Choroid plexus epithelial cell (primary cell): ENCODE measurements at regions not wholly inside any gene's neighbourhood (a gene's known extent, or its start where the extent isn't known, plus 50 kb on each side); places are given as distances from the start of the nearest gene placed in this dataset.
A peak's percentile ranks its signal among the peaks of the same experiment; 100 is the strongest.

Experiments
- DNase-seq: peaks from one replicate; pipeline ENCODE4 v3.0.0-alpha.2; 2010; ENCODE audit warnings: low read depth
- H3K4me3 ChIP-seq: 2 replicates; pipeline ENCODE4 v1.5.1; 2011; ENCODE audit warnings: low read depth, mild to moderate bottlenecking, control low read depth, low read length, moderate library complexity
- CTCF ChIP-seq: conservative IDR thresholded peaks from 2 replicates; pipeline ENCODE4 v1.5.1; 2011; ENCODE audit warnings: low read depth, mild to moderate bottlenecking, control low read depth, inconsistent platforms, low read length, moderate library complexity

DNA sequence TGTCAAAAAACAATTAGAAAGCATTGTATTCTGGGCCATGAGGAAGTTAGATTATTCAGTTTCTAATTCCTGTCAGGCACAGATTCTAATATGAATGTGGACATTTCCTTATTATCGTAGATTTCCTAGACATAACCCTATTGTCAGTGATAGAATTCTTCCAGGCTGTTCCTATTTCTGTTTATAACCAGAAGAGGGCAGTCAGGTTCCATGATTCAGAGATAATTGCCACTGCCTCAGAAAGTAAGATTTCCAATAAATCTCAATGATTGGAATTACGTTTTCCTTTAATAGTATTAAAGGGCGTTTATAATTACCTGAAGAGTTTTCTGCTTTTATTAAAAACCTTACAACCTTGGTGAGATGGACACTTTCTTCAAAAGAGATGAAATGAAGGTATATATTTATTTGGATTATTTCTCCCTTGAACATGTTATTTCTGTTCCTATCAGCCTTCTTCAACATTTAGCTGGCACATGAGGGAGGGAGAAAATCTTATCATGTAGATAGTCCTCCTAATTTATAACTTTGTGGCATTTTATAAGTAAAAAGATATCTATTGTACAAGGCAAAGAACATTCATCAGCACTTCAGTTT is 439.2 kb downstream of the MCTP2 start:
- DNase-seq, result peak; percentile 74
- H3K4me3 ChIP-seq, result no peak overlapping the region
- peak; percentile 67 for TF ChIP-seq CTCF

GRCh38 chr15:94671858-94672532 is 440.6 kb downstream of the MCTP2 start:
- H3K4me3 ChIP-seq, result no peak overlapping the region

GRCh38 chr15:94673801-94674200 is 442.4 kb downstream of the MCTP2 start:
- TF ChIP-seq CTCF, result no peak
- no peak for DNase-seq
- no peak overlapping the region for H3K4me3 ChIP-seq

More at GRCh38 chr15:94671858-94672532, 440.6 kb downstream of the MCTP2 start:
- peak; percentile 19 for TF ChIP-seq CTCF
- DNase-seq, result peak; percentile 58

GRCh38 chr15:94674296-94674695 is 442.9 kb downstream of the MCTP2 start:
- no peak overlapping the region for H3K4me3 ChIP-seq
- TF ChIP-seq CTCF, result no peak
- DNase-seq, result no peak

DNA sequence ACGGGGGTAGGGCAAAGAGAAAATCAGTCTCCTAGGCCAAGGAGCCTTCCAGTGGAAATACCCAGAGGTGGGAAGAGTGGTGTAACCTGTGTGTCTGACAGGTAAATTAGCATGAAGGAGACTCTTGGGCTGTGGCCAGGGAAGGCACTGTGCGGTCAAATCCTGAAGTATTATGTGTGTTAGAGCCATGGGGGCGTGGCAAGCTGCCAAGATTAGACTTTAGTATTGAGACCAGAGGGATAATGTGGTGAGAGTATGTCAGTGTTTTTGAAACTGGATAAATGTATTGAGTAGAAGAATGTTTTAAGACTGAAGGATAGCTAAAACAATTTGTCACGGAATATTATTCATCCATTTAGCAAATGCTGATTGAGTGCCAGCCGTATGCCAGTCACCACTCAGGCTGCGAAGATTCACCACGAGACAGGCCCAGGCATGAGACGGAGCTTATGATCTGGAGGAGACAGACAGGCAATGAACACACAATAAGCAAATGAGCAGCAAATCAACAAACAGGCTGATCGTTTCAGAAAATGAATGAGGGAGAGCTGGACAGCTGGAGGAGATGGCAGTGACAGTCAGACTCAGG is 445.9 kb downstream of the MCTP2 start:
- TF ChIP-seq CTCF, result no peak
- DNase-seq, result no peak
- no peak overlapping the region for H3K4me3 ChIP-seq

DNA sequence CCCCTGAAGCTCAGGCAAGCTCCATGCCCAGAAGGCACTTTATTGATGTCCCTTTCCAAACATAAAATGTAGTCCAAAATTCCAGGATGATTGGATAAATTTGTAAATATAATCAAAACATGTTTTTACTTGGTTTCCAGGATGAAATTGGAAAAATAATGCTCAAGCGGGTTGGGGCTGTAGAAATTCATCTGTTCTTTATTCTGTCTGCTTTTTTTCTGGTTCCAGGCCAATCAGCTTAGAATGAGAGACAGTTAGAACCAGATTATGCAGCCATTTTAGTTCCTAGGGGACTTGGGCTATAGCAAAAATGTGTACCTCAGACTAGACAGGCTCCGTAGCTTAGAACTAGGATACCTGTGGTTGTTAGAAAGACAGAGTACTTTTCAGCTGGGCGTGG is 450.8 kb downstream of the MCTP2 start:
- no peak for TF ChIP-seq CTCF
- H3K4me3 ChIP-seq, result no peak overlapping the region
- DNase-seq, result no peak
